ENCODE measurements at regions not wholly inside any gene's neighbourhood (a gene's known extent, or its start where the extent isn't known, plus 50 kb on each side); places are given as distances from the start of the nearest gene placed in this dataset.
A peak's percentile ranks its signal among the peaks of the same experiment; 100 is the strongest.
"Not testable (repeated sequence)": the region's sequence is repeated elsewhere in the genome, so short reads cannot be mapped to it uniquely, and the experiment has no call there.

GRCh38 chrY:12236399-12236798, 464.6 kb upstream of the USP9Y start:
- H3K4me1 ChIP-seq (ENCODE audit: control insufficient read depth, extremely low read depth, insufficient read depth, low read length) = no peaks in the 10 kb centered on the region
- H3K9me3 ChIP-seq (replicated peaks; ENCODE audit: control insufficient read depth, insufficient read depth, low read length) = no peaks in the 10 kb centered on the region
- CTCF ChIA-PET = no interaction called here
- H2AFZ ChIP-seq (ENCODE audit: low read depth, low read length) = no peak overlapping the region
- H4K20me1 ChIP-seq (replicated peaks; ENCODE audit: control insufficient read depth, extremely low read depth, insufficient read depth, low read length) = no peaks in the 10 kb centered on the region
- H3K4me2 ChIP-seq (ENCODE audit: insufficient read depth, low read length) = no peak overlapping the region
- dilution Hi-C loops (cut with MboI; ENCODE audit: extremely low pct_ligation_motif_present, low sequenced_read_pairs) = no loop called here
- DNase-seq (ENCODE audit: low read depth, low spot score) (no peak), FAIRE-seq (no peak)
- intact Hi-C loops (cut with micrococcal nuclease) = no loop called here
- POLR2A ChIA-PET = no interaction called here
- no peak overlapping the region for H3K4me3 ChIP-seq (replicated peaks in 1 of 3; ENCODE audit: insufficient read depth in 1 of 3, low read depth in 1 of 3, low read length in 3 of 3)
- no peaks in the 10 kb centered on the region for H3K9me1 ChIP-seq (replicated peaks; ENCODE audit: control insufficient read depth, extremely low read depth, insufficient read depth, low read length)
- H3K36me3 ChIP-seq (ENCODE audit: control insufficient read depth in 2 of 2, extremely low read depth in 1 of 2, insufficient read depth in 2 of 2, low read length in 2 of 2) = no peaks in the 10 kb centered on the region
- H3K27ac ChIP-seq (ENCODE audit: insufficient read depth, low read depth, low read length) = no peak overlapping the region
- no peaks in the 10 kb centered on the region for H3K79me2 ChIP-seq (ENCODE audit: control insufficient read depth, insufficient read depth, low read length)
- TF ChIP-seq MYC (IDR thresholded peaks at IDR 0.05; ENCODE audit: low read depth, low read length) (no peak), EZH2 (IDR thresholded peaks at IDR 0.05; ENCODE audit: borderline replicate concordance, low read depth, low read length, severe bottlenecking) (no peak), GATA2 (IDR thresholded peaks at IDR 0.05; ENCODE audit: insufficient read depth, insufficient read length, low read depth, low read length) (no peak), MAX (IDR thresholded peaks at IDR 0.05; ENCODE audit: insufficient read depth, insufficient read length) (no peak), JUN (IDR thresholded peaks at IDR 0.05; ENCODE audit: borderline replicate concordance, insufficient read depth, insufficient read length, low read depth) (no peak), POLR2A (IDR thresholded peaks at IDR 0.05; ENCODE audit: low read depth, low read length) (no peak), FOS (IDR thresholded peaks at IDR 0.05; ENCODE audit: borderline replicate concordance, insufficient read depth, low read length) (no peak), POLR2AphosphoS5 (IDR thresholded peaks at IDR 0.05; ENCODE audit: insufficient read depth, low read depth, low read length) (no peak)
- TF ChIP-seq, protein P1, sequence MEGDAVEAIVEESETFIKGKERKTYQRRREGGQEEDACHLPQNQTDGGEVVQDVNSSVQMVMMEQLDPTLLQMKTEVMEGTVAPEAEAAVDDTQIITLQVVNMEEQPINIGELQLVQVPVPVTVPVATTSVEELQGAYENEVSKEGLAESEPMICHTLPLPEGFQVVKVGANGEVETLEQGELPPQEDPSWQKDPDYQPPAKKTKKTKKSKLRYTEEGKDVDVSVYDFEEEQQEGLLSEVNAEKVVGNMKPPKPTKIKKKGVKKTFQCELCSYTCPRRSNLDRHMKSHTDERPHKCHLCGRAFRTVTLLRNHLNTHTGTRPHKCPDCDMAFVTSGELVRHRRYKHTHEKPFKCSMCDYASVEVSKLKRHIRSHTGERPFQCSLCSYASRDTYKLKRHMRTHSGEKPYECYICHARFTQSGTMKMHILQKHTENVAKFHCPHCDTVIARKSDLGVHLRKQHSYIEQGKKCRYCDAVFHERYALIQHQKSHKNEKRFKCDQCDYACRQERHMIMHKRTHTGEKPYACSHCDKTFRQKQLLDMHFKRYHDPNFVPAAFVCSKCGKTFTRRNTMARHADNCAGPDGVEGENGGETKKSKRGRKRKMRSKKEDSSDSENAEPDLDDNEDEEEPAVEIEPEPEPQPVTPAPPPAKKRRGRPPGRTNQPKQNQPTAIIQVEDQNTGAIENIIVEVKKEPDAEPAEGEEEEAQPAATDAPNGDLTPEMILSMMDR (IDR thresholded peaks at IDR 0.05; ENCODE audit: extremely low read depth in 1 of 2, insufficient read depth in 1 of 2, low read depth in 1 of 2, low read length in 2 of 2) = no peak
- no TSS peak for BruUV-seq (replicated peaks)
- no peaks in the 10 kb centered on the region for H3K27me3 ChIP-seq (ENCODE audit: control insufficient read depth in 2 of 2, insufficient read depth in 2 of 2, low read length in 2 of 2)
- no peak overlapping the region for H3K9ac ChIP-seq (replicated peaks; ENCODE audit: extremely low read depth, insufficient read depth, low read length)

DNA sequence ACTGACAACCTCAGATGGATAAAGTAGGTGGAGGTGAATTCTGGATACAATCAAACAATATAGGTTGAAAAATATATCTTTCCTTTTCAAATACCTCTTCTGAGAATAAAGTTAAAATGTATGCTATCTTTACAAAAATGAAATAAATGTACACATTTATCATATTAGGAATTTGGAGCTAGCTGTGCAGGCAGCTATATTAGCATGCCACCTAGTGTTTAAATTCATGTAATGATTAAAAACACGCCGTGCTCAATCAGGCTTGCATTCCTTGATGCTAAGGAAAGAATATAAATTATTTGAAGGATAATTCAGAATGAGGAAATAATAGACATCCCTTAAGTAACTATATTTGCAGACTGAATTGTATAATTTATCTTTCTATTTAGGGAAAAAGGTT, 460.7 kb upstream of the USP9Y start:
- BruUV-seq (replicated peaks) = not testable (repeated sequence)

More for the DNA sequence above, 460.7 kb upstream of the USP9Y start:
- DNase-seq (ENCODE audit: low read depth, low spot score); H3K9me1 ChIP-seq (replicated peaks; ENCODE audit: control insufficient read depth, extremely low read depth, insufficient read depth, low read length); H3K4me2 ChIP-seq (ENCODE audit: insufficient read depth, low read length); H3K79me2 ChIP-seq (ENCODE audit: control insufficient read depth, insufficient read depth, low read length); H3K4me1 ChIP-seq (ENCODE audit: control insufficient read depth, extremely low read depth, insufficient read depth, low read length); H3K27me3 ChIP-seq (ENCODE audit: control insufficient read depth in 2 of 2, insufficient read depth in 2 of 2, low read length in 2 of 2); H3K27ac ChIP-seq (ENCODE audit: insufficient read depth, low read depth, low read length); H3K9me3 ChIP-seq (replicated peaks; ENCODE audit: control insufficient read depth, insufficient read depth, low read length); H3K36me3 ChIP-seq (ENCODE audit: control insufficient read depth in 2 of 2, extremely low read depth in 1 of 2, insufficient read depth in 2 of 2, low read length in 2 of 2); CTCF ChIA-PET; dilution Hi-C loops (cut with MboI; ENCODE audit: extremely low pct_ligation_motif_present, low sequenced_read_pairs); H4K20me1 ChIP-seq (replicated peaks; ENCODE audit: control insufficient read depth, extremely low read depth, insufficient read depth, low read length); H3K4me3 ChIP-seq (replicated peaks in 1 of 3; ENCODE audit: insufficient read depth in 1 of 3, low read depth in 1 of 3, low read length in 3 of 3); H3K9ac ChIP-seq (replicated peaks; ENCODE audit: extremely low read depth, insufficient read depth, low read length); intact Hi-C loops (cut with micrococcal nuclease); POLR2A ChIA-PET; H2AFZ ChIP-seq (ENCODE audit: low read depth, low read length): not testable (repeated sequence)
- peak; percentile 52 for FAIRE-seq

Data from endothelial cell of umbilical vein (primary cell).